Uterus (tissue), 3 donors: ENCODE measurements at regions not wholly inside any gene's neighbourhood (a gene's known extent, or its start where the extent isn't known, plus 50 kb on each side); places are given as distances from the start of the nearest gene placed in this dataset.

Experiments used
- DNase-seq, 2 donors: peaks; one replicate each; pipeline ENCODE4 v3.0.0-alpha.2; 2019 to 2020
- H3K27ac ChIP-seq, 2 donors: fragments of 200-600 bp; sonication (generic); 1 replicate in 1 of 2; 2 replicates in 1 of 2; pipeline ENCODE4 v1.5.1; 2016 to 2018
- H3K27me3 ChIP-seq, 2 donors: fragments of 200-600 bp; sonication (generic); one replicate each; pipeline ENCODE4 v1.5.1; 2018 to 2019; ENCODE audit warnings: control low read depth in 1 of 2
- H3K36me3 ChIP-seq, 2 donors: fragments of 200-600 bp; sonication (generic); one replicate each; pipeline ENCODE4 v1.5.1; 2019; ENCODE audit warnings: control low read depth in 1 of 2
- H3K4me1 ChIP-seq, 2 donors: fragments of 200-600 bp; sonication (generic); one replicate each; pipeline ENCODE4 v1.5.1; 2018 to 2019; ENCODE audit warnings: control low read depth in 1 of 2
- H3K4me3 ChIP-seq, 2 donors: fragments of 200-600 bp; sonication (generic); 1 replicate in 1 of 2; 2 replicates in 1 of 2; pipeline ENCODE4 v1.5.1; 2018 to 2019; ENCODE audit warnings: mild to moderate bottlenecking in 1 of 2
- H3K9me3 ChIP-seq, 2 donors: fragments of 200-600 bp; sonication (generic); one replicate each; pipeline ENCODE4 v1.5.1; 2019; ENCODE audit warnings: control low read depth in 1 of 2
- POLR2A ChIP-seq, 2 donors: fragments of 450-650 bp; IDR thresholded peaks; one replicate each; pipeline ENCODE4 v1.6.1; 2016; ENCODE audit warnings: antibody characterized with exemption in 2 of 2, mild to moderate bottlenecking in 1 of 2, moderate library complexity in 1 of 2
- intact Hi-C: fragments of 100-400 bp; cut with DNase I; formaldehyde crosslinking; loops from one replicate; pipeline ENCODE4 v1.15.1; 2023; ENCODE audit warnings: low total_unique reads
- TF ChIP-seq, protein P1 (sequence below), 4 experiments: fragments of 200-600 bp in 2 of 4; fragments of 450-650 bp in 2 of 4; sonication (generic) in 2 of 4; IDR thresholded peaks; one replicate each; pipeline ENCODE4 v1.5.1; 2016 to 2019; ENCODE audit warnings: antibody characterized with exemption in 4 of 4, mild to moderate bottlenecking in 2 of 4, moderate library complexity in 1 of 4
- donor health status: DM: yes; HTN: yes; CAD: no.

- DNase-seq = no peak
- H3K4me1 ChIP-seq = no peaks in the 10 kb centered on the region
- H3K4me3 ChIP-seq = no peak overlapping the region
- no peaks in the 10 kb centered on the region for H3K27me3 ChIP-seq
- TF ChIP-seq POLR2A (IDR thresholded peaks at IDR 0.05) = no peak
- TF ChIP-seq, protein P1, sequence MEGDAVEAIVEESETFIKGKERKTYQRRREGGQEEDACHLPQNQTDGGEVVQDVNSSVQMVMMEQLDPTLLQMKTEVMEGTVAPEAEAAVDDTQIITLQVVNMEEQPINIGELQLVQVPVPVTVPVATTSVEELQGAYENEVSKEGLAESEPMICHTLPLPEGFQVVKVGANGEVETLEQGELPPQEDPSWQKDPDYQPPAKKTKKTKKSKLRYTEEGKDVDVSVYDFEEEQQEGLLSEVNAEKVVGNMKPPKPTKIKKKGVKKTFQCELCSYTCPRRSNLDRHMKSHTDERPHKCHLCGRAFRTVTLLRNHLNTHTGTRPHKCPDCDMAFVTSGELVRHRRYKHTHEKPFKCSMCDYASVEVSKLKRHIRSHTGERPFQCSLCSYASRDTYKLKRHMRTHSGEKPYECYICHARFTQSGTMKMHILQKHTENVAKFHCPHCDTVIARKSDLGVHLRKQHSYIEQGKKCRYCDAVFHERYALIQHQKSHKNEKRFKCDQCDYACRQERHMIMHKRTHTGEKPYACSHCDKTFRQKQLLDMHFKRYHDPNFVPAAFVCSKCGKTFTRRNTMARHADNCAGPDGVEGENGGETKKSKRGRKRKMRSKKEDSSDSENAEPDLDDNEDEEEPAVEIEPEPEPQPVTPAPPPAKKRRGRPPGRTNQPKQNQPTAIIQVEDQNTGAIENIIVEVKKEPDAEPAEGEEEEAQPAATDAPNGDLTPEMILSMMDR (IDR thresholded peaks at IDR 0.05) = no peak
- no peaks in the 10 kb centered on the region for H3K9me3 ChIP-seq
- intact Hi-C loops = no loop called here
- no peaks in the 10 kb centered on the region for H3K36me3 ChIP-seq
- no peak overlapping the region for H3K27ac ChIP-seq
These were observed 165.6 kb downstream of the ZFP64 start for GRCh38 chr20:52025938-52026337.

DNA sequence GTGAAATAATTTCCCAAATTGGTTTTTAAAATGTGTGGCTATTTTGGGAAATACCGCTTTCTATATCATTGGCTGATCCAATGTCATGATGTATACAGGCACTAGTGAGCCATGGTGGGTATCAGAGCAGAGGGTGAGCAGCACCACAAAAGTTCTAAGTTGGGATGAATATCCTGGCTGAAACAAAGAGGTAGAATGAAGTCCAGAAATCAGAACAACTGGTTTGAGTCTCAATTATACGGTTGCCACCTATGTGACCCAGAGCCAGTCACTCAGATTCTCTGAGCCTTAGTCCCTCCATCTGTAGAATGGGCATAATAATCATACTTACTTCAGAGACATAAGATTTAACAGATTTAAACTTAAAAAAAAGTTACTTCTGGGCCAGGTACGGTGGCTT is 172.3 kb downstream of the ZFP64 start:
- Histone ChIP-seq H3K9me3 (no peaks in the 10 kb centered on the region), H3K27ac (no peak overlapping the region), H3K4me3 (no peak overlapping the region), H3K36me3 (no peaks in the 10 kb centered on the region), H3K27me3 (no peaks in the 10 kb centered on the region), H3K4me1 (no peaks in the 10 kb centered on the region)
- intact Hi-C loops = no loop called here
- no peak for TF ChIP-seq POLR2A (IDR thresholded peaks at IDR 0.05)
- TF ChIP-seq, protein P1 (IDR thresholded peaks at IDR 0.05) = no peak
- DNase-seq = no peak

DNA sequence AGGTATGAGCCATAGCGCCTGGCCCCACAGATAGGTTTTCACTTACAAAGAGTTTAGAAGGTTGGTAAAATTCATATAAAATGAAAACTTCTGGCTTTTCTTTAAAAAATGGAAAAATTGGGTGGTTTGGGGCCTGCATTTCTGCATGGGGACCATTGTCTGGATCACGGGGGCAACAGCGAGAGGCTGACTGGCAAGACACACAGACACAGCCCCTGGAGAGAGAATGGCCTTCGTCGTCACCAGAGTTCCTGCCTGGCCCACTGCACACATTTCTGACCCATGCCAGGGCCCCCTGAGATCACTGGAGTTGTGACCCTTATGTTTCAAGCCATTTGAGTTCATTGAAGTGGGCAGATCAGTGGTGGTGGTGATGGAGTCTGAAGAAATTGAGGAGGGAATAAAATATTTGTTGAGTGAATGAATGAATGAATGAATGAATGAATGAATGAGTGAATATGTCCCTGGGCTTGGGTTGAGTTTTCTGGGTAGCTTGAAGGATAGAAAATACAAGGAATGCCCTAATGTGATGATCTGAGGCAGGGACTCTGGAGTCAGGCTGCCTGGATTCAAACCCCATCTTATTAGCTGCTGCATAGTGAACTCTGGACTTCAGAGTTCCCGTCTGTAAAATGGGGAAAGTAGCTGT is 173.8 kb downstream of the ZFP64 start:
- Histone ChIP-seq H3K27ac (no peak overlapping the region), H3K4me3 (no peak overlapping the region), H3K27me3 (no peaks in the 10 kb centered on the region), H3K4me1 (no peaks in the 10 kb centered on the region), H3K9me3 (no peaks in the 10 kb centered on the region), H3K36me3 (no peaks in the 10 kb centered on the region)
- intact Hi-C loops = no loop called here
- TF ChIP-seq, protein P1 (IDR thresholded peaks at IDR 0.05) = no peak
- TF ChIP-seq POLR2A (IDR thresholded peaks at IDR 0.05) = no peak
- DNase-seq = no peak

DNA sequence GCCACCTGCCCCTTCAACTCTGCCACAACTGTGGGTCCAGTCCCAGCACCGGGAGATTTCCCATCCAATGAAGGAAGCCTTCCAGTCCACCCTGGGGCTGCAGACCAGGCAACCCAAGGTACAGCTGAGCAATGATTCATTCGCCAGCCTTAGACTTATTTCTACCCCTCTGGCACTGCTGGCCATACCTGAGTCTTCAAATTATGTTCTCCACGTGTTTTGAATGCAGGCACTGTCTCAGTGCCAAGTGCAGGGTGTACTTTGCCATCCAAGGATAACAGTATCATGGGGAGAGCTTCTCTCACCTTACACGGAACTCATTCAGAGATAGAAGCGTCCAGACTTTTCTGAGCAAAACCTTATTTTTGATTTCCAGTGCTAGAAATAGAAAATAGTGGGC is 175.6 kb downstream of the ZFP64 start:
- no peaks in the 10 kb centered on the region for H3K9me3 ChIP-seq

GRCh38 chr20:52015155-52015554 is 176.4 kb downstream of the ZFP64 start:
- intact Hi-C loops = no loop called here
- TF ChIP-seq, protein P1 (IDR thresholded peaks at IDR 0.05) = no peak
- TF ChIP-seq POLR2A (IDR thresholded peaks at IDR 0.05) = no peak
- peaks cover 0 to 3% of the 10 kb centered on the region in 2 donors for H3K9me3 ChIP-seq
- H3K27ac ChIP-seq = no peak overlapping the region
- no peaks in the 10 kb centered on the region for H3K36me3 ChIP-seq
- no peak overlapping the region for H3K4me3 ChIP-seq
- no peak for DNase-seq
- H3K27me3 ChIP-seq = no peaks in the 10 kb centered on the region
- no peaks in the 10 kb centered on the region for H3K4me1 ChIP-seq

More for the DNA sequence above, 175.6 kb downstream of the ZFP64 start:
- no peak for DNase-seq
- H3K4me1 ChIP-seq = no peaks in the 10 kb centered on the region
- H3K27me3 ChIP-seq = no peaks in the 10 kb centered on the region
- no peak overlapping the region for H3K4me3 ChIP-seq
- no peaks in the 10 kb centered on the region for H3K36me3 ChIP-seq
- intact Hi-C loops = no loop called here
- TF ChIP-seq, protein P1 (IDR thresholded peaks at IDR 0.05) = no peak
- no peak overlapping the region for H3K27ac ChIP-seq
